ENCODE measurements at regions not wholly inside any gene's neighbourhood (a gene's known extent, or its start where the extent isn't known, plus 50 kb on each side); places are given as distances from the start of the nearest gene placed in this dataset.

- H3K36me3 Mint-ChIP-seq (ENCODE audit: low read depth) = no peaks in the 10 kb centered on the region
- CTCF ChIA-PET = no interaction called here
- no peaks in the 10 kb centered on the region for H3K4me1 Mint-ChIP-seq (ENCODE audit: low read depth)
- Histone ChIP-seq H3K27me3 (ENCODE audit: control insufficient read depth in 1 of 2, insufficient read depth in 2 of 2, low read length in 2 of 2) (no peaks in the 10 kb centered on the region), H3K4me1 (ENCODE audit: insufficient read depth, low read length) (no peaks in the 10 kb centered on the region), H3K27ac (ENCODE audit: low read depth in 1 of 2, low read length in 2 of 2) (no peak overlapping the region), H3K9me3 (ENCODE audit: control insufficient read depth in 1 of 2, insufficient read depth in 1 of 2, low read length in 2 of 2) (peaks cover 0 to 12% of the 10 kb centered on the region in 2 experiments), H3K36me3 (ENCODE audit: insufficient read depth, low read length) (no peaks in the 10 kb centered on the region), H3K4me3 (ENCODE audit: low read length) (no peak overlapping the region)
- POLR2A ChIA-PET = no interaction called here
- no peaks in the 10 kb centered on the region for H3K27me3 Mint-ChIP-seq
- no peak for DNase-seq
- H3K4me3 Mint-ChIP-seq = no peak overlapping the region
- intact Hi-C loops (cut with DNase I, micrococcal nuclease) = no loop called here
- no peaks in the 10 kb centered on the region for H3K9me3 Mint-ChIP-seq
- ATAC-seq (ENCODE audit: poor library complexity) = no peak
- no peak overlapping the region for H3K27ac Mint-ChIP-seq
- no peak for TF ChIP-seq CTCF (IDR thresholded peaks at IDR 0.05)
Observed at GRCh38 chr10:58101682-58102081, 166.0 kb downstream of the IPMK start.

- Histone ChIP-seq H3K36me3 (ENCODE audit: insufficient read depth, low read length) (no peaks in the 10 kb centered on the region), H3K9me3 (ENCODE audit: control insufficient read depth in 1 of 2, insufficient read depth in 1 of 2, low read length in 2 of 2) (no peaks in the 10 kb centered on the region), H3K27ac (ENCODE audit: low read depth in 1 of 2, low read length in 2 of 2) (no peak overlapping the region), H3K4me3 (ENCODE audit: low read length) (no peak overlapping the region), H3K27me3 (ENCODE audit: control insufficient read depth in 1 of 2, insufficient read depth in 2 of 2, low read length in 2 of 2) (no peaks in the 10 kb centered on the region), H3K4me1 (ENCODE audit: insufficient read depth, low read length) (no peaks in the 10 kb centered on the region)
- DNase-seq = no peak
- ChIA-PET POLR2A (no interaction called here), CTCF (no interaction called here)
- intact Hi-C loops (cut with DNase I, micrococcal nuclease) = no loop called here
- TF ChIP-seq CTCF (IDR thresholded peaks at IDR 0.05) = no peak
- H3K36me3 Mint-ChIP-seq (ENCODE audit: low read depth) = no peaks in the 10 kb centered on the region
- no peaks in the 10 kb centered on the region for H3K9me3 Mint-ChIP-seq
- ATAC-seq (ENCODE audit: poor library complexity) = no peak
- no peaks in the 10 kb centered on the region for H3K4me1 Mint-ChIP-seq (ENCODE audit: low read depth)
- no peak overlapping the region for H3K4me3 Mint-ChIP-seq
- no peaks in the 10 kb centered on the region for H3K27me3 Mint-ChIP-seq
- no peak overlapping the region for H3K27ac Mint-ChIP-seq
Observed at GRCh38 chr10:58094985-58095718, 172.5 kb downstream of the IPMK start.

GRCh38 chr10:58091886-58092285, 175.8 kb downstream of the IPMK start:
- no peak overlapping the region for H3K4me3 Mint-ChIP-seq
- no peaks in the 10 kb centered on the region for H3K9me3 ChIP-seq (ENCODE audit: control insufficient read depth in 1 of 2, insufficient read depth in 1 of 2, low read length in 2 of 2)
- H3K4me1 Mint-ChIP-seq (ENCODE audit: low read depth) = no peaks in the 10 kb centered on the region
- H3K27ac ChIP-seq (ENCODE audit: low read depth in 1 of 2, low read length in 2 of 2) = no peak overlapping the region
- ATAC-seq (ENCODE audit: poor library complexity) (no peak), DNase-seq (no peak)
- H3K36me3 Mint-ChIP-seq (ENCODE audit: low read depth) = no peaks in the 10 kb centered on the region
- ChIA-PET CTCF (no interaction called here), POLR2A (no interaction called here)
- H3K9me3 Mint-ChIP-seq = no peaks in the 10 kb centered on the region
- no peak overlapping the region for H3K4me3 ChIP-seq (ENCODE audit: low read length)
- no peak overlapping the region for H3K27ac Mint-ChIP-seq
- H3K4me1 ChIP-seq (ENCODE audit: insufficient read depth, low read length) = no peaks in the 10 kb centered on the region
- TF ChIP-seq CTCF (IDR thresholded peaks at IDR 0.05) = no peak
- H3K27me3 ChIP-seq (ENCODE audit: control insufficient read depth in 1 of 2, insufficient read depth in 2 of 2, low read length in 2 of 2) = no peaks in the 10 kb centered on the region
- peaks cover 5% of the 10 kb centered on the region for H3K27me3 Mint-ChIP-seq
- no peaks in the 10 kb centered on the region for H3K36me3 ChIP-seq (ENCODE audit: insufficient read depth, low read length)
- intact Hi-C loops (cut with DNase I, micrococcal nuclease) = no loop called here

All from CD4-positive, alpha-beta T cell (primary cell).